ENCODE measurements at regions not wholly inside any gene's neighbourhood (a gene's known extent, or its start where the extent isn't known, plus 50 kb on each side); places are given as distances from the start of the nearest gene placed in this dataset.

GRCh38 chr2:138176862-138177439, 212.7 kb downstream of the HNMT start:
- no peak for DNase-seq (ENCODE audit: low spot score)

- DNase-seq (ENCODE audit: low spot score): no peak
Observed at GRCh38 chr2:138177693-138178092, 213.4 kb downstream of the HNMT start.

- DNase-seq (ENCODE audit: low spot score): no peak
Observed at GRCh38 chr2:138180692-138181386, 216.6 kb downstream of the HNMT start.

- no peak for DNase-seq (ENCODE audit: low spot score)
Observed at GRCh38 chr2:138182250-138182936, 218.1 kb downstream of the HNMT start.

- no peak for DNase-seq (ENCODE audit: low spot score)
Observed at GRCh38 chr2:138182937-138183312, 218.7 kb downstream of the HNMT start.

GRCh38 chr2:138183705-138184104, 219.4 kb downstream of the HNMT start:
- DNase-seq (ENCODE audit: low spot score): no peak

GRCh38 chr2:138184428-138184827, 220.2 kb downstream of the HNMT start:
- DNase-seq (ENCODE audit: low spot score): no peak

- no peak for DNase-seq (ENCODE audit: low spot score)
Observed at GRCh38 chr2:138185827-138186226, 221.6 kb downstream of the HNMT start.

GRCh38 chr2:138187221-138187620, 222.9 kb downstream of the HNMT start:
- DNase-seq (ENCODE audit: low spot score): peak; percentile 68

- no peak for DNase-seq (ENCODE audit: low spot score)
Observed at GRCh38 chr2:138190999-138191398, 226.7 kb downstream of the HNMT start.

- no peak for DNase-seq (ENCODE audit: low spot score)
Observed at GRCh38 chr2:138193416-138194213, 229.3 kb downstream of the HNMT start.

GRCh38 chr2:138201286-138201685, 237.0 kb downstream of the HNMT start:
- no peak for DNase-seq (ENCODE audit: low spot score)

GRCh38 chr2:138202762-138203161, 238.5 kb downstream of the HNMT start:
- DNase-seq (ENCODE audit: low spot score): no peak

- DNase-seq (ENCODE audit: low spot score): no peak
Observed at GRCh38 chr2:138205281-138205680, 241.0 kb downstream of the HNMT start.

- no peak for DNase-seq (ENCODE audit: low spot score)
Observed at GRCh38 chr2:138207074-138207930, 243.0 kb downstream of the HNMT start.

GRCh38 chr2:138209009-138209408, 244.7 kb downstream of the HNMT start:
- DNase-seq (ENCODE audit: low spot score): no peak

- peak; percentile 32 for DNase-seq (ENCODE audit: low spot score)
Observed at GRCh38 chr2:138210487-138210886, 246.2 kb downstream of the HNMT start.

- DNase-seq (ENCODE audit: low spot score): no peak
Observed at GRCh38 chr2:138212434-138212833, 248.2 kb downstream of the HNMT start.

- DNase-seq (ENCODE audit: low spot score): no peak
Observed at GRCh38 chr2:138213084-138213483, 248.8 kb downstream of the HNMT start.

GRCh38 chr2:138213624-138214023, 249.4 kb downstream of the HNMT start:
- DNase-seq (ENCODE audit: low spot score): no peak

GRCh38 chr2:138215958-138216357, 251.7 kb downstream of the HNMT start:
- DNase-seq (ENCODE audit: low spot score): no peak

- no peak for DNase-seq (ENCODE audit: low spot score)
Observed at GRCh38 chr2:138217975-138218374, 253.7 kb downstream of the HNMT start.
